ENCODE measurements at regions not wholly inside any gene's neighbourhood (a gene's known extent, or its start where the extent isn't known, plus 50 kb on each side); places are given as distances from the start of the nearest gene placed in this dataset.

GRCh38 chr13:107901230-107901629 lies 314.1 kb downstream of the LIG4 start:
- Histone ChIP-seq H3K4me3 (ENCODE audit: low read depth, low read length) (no peak overlapping the region), H3K27me3 (ENCODE audit: control insufficient read depth, insufficient read depth, low read length) (no peaks in the 10 kb centered on the region), H3K36me3 (ENCODE audit: control insufficient read depth, insufficient read depth, low read length) (no peaks in the 10 kb centered on the region)
- no peak for DNase-seq (ENCODE audit: low read depth)
- no peak for FAIRE-seq
- TF ChIP-seq CTCF (IDR thresholded peaks at IDR 0.05; ENCODE audit: insufficient read depth, low read length, severe bottlenecking), result no peak

DNA sequence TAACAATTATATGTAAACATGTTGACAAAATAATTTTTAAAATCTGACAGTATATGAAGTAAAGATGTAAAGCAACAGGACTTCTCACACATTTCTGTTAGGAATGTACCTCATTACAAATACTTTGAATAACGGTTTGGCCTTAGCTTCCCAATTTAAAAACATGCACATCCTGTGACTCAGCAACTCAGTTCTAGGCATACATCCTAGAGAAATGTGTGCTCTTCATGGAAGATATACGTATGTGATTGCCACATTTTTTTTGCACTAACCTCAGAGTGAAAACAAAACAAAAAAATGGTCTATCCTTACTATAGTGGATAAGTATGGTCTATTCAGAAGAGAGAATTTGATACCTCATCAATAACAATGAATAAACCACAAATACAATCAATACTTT lies 314.6 kb downstream of the LIG4 start:
- Histone ChIP-seq H3K27me3 (ENCODE audit: control insufficient read depth, insufficient read depth, low read length) (no peaks in the 10 kb centered on the region), H3K36me3 (ENCODE audit: control insufficient read depth, insufficient read depth, low read length) (no peaks in the 10 kb centered on the region), H3K4me3 (ENCODE audit: low read depth, low read length) (no peak overlapping the region)
- TF ChIP-seq CTCF (IDR thresholded peaks at IDR 0.05; ENCODE audit: insufficient read depth, low read length, severe bottlenecking), result no peak
- FAIRE-seq (no peak), DNase-seq (ENCODE audit: low read depth) (no peak)

DNA sequence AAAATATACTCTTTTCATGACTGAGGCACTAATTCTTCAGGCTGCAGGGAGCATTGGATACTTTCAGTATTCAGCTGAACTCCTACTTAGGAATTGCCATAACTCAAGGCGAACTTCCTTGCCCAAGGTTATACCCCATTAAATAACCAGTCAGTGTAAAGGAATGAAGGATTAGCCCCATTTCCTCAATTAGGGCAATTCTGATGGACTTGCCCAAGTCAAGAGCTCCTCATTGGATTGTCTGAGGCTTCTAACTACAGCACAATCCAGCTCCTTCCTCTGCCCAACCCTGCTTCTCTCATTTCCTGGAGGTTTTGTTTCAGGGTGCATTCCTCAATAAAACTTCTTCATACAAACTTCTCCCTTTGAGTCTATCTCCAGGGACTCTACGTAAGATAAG lies 329.2 kb downstream of the LIG4 start:
- H3K36me3 ChIP-seq (ENCODE audit: control insufficient read depth, insufficient read depth, low read length), result no peaks in the 10 kb centered on the region
- H3K27me3 ChIP-seq (ENCODE audit: control insufficient read depth, insufficient read depth, low read length), result no peaks in the 10 kb centered on the region
- FAIRE-seq (no peak), DNase-seq (ENCODE audit: low read depth) (no peak)
- no peak for TF ChIP-seq CTCF (IDR thresholded peaks at IDR 0.05; ENCODE audit: insufficient read depth, low read length, severe bottlenecking)
- no peak overlapping the region for H3K4me3 ChIP-seq (ENCODE audit: low read depth, low read length)

DNA sequence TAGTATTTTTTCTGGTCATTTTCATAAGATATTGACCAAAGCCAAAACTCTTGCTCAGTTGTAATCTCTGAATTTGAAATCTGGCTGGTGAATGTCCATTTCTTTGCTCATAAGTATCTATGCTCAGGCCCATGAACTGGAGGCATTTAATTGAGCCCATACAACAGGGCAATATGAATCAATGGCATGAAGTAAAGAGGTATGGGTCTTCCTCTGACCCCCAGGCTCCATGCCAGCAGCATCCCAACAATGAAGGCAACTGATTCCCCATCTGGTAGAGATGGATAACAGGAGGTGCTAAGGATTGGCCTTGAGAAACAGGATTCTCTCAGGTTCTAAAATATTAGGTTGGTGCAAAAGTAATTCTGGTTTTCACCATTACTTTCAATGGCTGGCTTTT lies 330.8 kb downstream of the LIG4 start:
- DNase-seq (ENCODE audit: low read depth), result no peak
- no peak for TF ChIP-seq CTCF (IDR thresholded peaks at IDR 0.05; ENCODE audit: insufficient read depth, low read length, severe bottlenecking)
- H3K27me3 ChIP-seq (ENCODE audit: control insufficient read depth, insufficient read depth, low read length), result no peaks in the 10 kb centered on the region
- no peak overlapping the region for H3K4me3 ChIP-seq (ENCODE audit: low read depth, low read length)
- no peak for FAIRE-seq
- no peaks in the 10 kb centered on the region for H3K36me3 ChIP-seq (ENCODE audit: control insufficient read depth, insufficient read depth, low read length)

DNA sequence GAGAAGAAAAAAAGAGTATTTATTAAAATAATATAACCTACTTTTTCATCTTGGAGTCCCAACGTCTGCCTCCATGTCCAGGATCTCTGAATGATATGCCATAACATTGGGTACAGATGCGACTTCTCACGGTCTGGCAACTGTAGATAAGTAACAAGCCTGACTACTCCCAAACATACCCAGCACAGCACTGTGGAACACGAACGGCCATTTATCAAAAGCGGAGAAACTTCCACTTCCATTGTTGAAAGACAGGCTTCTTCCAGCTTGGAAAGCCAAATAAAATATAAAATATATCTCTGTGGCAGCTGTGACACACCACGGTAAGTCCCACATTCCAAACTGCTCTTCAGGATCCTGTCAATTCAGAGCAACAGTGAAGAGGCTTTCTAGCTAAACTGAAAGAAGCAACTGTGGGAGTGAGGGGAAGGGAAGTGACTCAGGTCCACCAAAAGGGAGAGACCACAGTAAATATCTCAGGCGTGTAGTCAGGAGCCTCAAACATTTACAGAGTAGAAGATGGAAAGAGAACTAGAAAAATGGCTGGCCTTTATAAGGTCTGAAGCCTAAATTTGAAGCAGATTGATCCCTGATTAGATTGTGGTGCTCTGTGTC lies 331.7 kb downstream of the LIG4 start:
- Histone ChIP-seq H3K36me3 (ENCODE audit: control insufficient read depth, insufficient read depth, low read length) (no peaks in the 10 kb centered on the region), H3K4me3 (ENCODE audit: low read depth, low read length) (no peak overlapping the region), H3K27me3 (ENCODE audit: control insufficient read depth, insufficient read depth, low read length) (no peaks in the 10 kb centered on the region)
- no peak for FAIRE-seq
- no peak for DNase-seq (ENCODE audit: low read depth)
- no peak for TF ChIP-seq CTCF (IDR thresholded peaks at IDR 0.05; ENCODE audit: insufficient read depth, low read length, severe bottlenecking)

Data from bronchial epithelial cell (primary cell).